ENCODE measurements at regions not wholly inside any gene's neighbourhood (a gene's known extent, or its start where the extent isn't known, plus 50 kb on each side); places are given as distances from the start of the nearest gene placed in this dataset.

DNA sequence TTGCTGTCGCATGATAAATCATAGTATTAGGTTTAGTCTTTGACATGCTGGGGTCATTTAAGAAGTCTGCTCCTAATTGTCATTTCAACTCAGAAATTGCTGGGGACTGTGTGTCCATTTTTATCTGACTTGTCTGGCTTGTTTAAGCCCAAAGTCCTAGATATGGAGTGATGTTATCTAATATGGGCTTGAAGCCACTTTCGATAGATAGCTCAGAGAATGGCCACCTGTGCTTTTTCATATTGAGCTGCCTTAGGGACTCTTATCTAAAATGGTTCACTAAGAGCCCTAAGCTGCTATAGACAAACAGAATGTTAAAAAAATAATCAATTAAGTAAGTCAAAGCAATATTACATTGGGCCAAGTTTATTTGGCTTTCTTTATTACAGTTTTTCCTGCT, 81.6 kb upstream of the CNTNAP4 start:
- TF ChIP-seq POLR2A (IDR thresholded peaks at IDR 0.05), result no peak
- TF ChIP-seq, protein P1, sequence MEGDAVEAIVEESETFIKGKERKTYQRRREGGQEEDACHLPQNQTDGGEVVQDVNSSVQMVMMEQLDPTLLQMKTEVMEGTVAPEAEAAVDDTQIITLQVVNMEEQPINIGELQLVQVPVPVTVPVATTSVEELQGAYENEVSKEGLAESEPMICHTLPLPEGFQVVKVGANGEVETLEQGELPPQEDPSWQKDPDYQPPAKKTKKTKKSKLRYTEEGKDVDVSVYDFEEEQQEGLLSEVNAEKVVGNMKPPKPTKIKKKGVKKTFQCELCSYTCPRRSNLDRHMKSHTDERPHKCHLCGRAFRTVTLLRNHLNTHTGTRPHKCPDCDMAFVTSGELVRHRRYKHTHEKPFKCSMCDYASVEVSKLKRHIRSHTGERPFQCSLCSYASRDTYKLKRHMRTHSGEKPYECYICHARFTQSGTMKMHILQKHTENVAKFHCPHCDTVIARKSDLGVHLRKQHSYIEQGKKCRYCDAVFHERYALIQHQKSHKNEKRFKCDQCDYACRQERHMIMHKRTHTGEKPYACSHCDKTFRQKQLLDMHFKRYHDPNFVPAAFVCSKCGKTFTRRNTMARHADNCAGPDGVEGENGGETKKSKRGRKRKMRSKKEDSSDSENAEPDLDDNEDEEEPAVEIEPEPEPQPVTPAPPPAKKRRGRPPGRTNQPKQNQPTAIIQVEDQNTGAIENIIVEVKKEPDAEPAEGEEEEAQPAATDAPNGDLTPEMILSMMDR (IDR thresholded peaks at IDR 0.05), result no peak
